GM19468 (cell line): ENCODE measurements at regions not wholly inside any gene's neighbourhood (a gene's known extent, or its start where the extent isn't known, plus 50 kb on each side); places are given as distances from the start of the nearest gene placed in this dataset.

Experiments used
- ATAC-seq: cut with Tn5 transposase; IDR thresholded peaks from one replicate; pipeline ENCODE4 v1.9.1; 2021; ENCODE audit warnings: mild to moderate bottlenecking, moderate library complexity, moderate number of reproducible peaks; ENCODE audit not compliant: unreplicated experiment; ENCODE audit errors: extremely low read depth

- ATAC-seq = no peak
Observed at GRCh38 chr13:100724568-100724967, 50.0 kb upstream of the TMTC4 start.
